ENCODE measurements at regions not wholly inside any gene's neighbourhood (a gene's known extent, or its start where the extent isn't known, plus 50 kb on each side); places are given as distances from the start of the nearest gene placed in this dataset.

DNA sequence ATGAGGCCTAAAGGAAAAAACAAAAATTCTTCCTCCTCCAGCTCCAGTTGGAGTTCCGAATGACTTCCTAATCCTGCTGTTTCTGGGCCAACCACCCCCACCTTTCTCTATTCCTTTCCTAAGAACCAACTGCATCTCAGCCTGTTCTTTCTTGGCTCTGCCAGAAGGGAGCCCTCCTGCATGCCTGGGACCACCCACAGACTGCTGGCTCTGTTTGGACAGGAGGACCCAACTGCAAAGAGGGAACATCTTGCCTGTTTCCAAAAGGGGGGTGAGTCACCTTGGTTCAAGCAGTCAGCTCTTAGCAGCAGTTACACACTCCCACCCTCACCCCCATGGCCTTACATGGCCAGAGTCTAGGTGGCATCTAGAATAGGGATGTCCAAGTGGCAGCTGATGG is 116.0 kb upstream of the PRICKLE2 start:
- FAIRE-seq (no peak), DNase-seq (ENCODE audit: low spot score) (no peak), ATAC-seq (no peak)
- H2AFZ ChIP-seq (ENCODE audit: low read length): no peak overlapping the region
- no peak overlapping the region for H3K9ac ChIP-seq (ENCODE audit: insufficient read depth, low read depth, low read length)
- no peaks in the 10 kb centered on the region for H3K9me3 ChIP-seq (ENCODE audit: low read length)
- no peak overlapping the region for H3K4me3 ChIP-seq (replicated peaks in 1 of 3; ENCODE audit: insufficient read depth in 1 of 3, low read depth in 2 of 3, low read length in 3 of 3)
- H3K79me2 ChIP-seq (ENCODE audit: insufficient read depth, low read length): no peaks in the 10 kb centered on the region
- no peak overlapping the region for H3K4me2 ChIP-seq (ENCODE audit: low read depth, low read length)
- TF ChIP-seq TRIM24 (CRISPR knock-in tag; IDR thresholded peaks at IDR 0.05) (no peak), ZNF335 (CRISPR knock-in tag; IDR thresholded peaks at IDR 0.05) (no peak), SRF (IDR thresholded peaks at IDR 0.05; ENCODE audit: low read depth, low read length) (no peak), TMF1 (CRISPR knock-in tag; IDR thresholded peaks at IDR 0.05; ENCODE audit: low read depth) (no peak), TBL1XR1 (IDR thresholded peaks at IDR 0.05; ENCODE audit: borderline replicate concordance, low read length, partially characterized antibody) (no peak), RORA (CRISPR knock-in tag; IDR thresholded peaks at IDR 0.05) (no peak), ZSCAN9 (CRISPR knock-in tag; IDR thresholded peaks at IDR 0.05; ENCODE audit: borderline replicate concordance) (no peak), ZNF556 (CRISPR knock-in tag; IDR thresholded peaks at IDR 0.05; ENCODE audit: borderline replicate concordance) (no peak), ZFP36 (IDR thresholded peaks at IDR 0.05; ENCODE audit: borderline replicate concordance, low read depth, low read length, partially characterized antibody) (no peak), E2F2 (CRISPR knock-in tag; IDR thresholded peaks at IDR 0.05; ENCODE audit: borderline replicate concordance) (no peak), ZNF747 (CRISPR knock-in tag; IDR thresholded peaks at IDR 0.05; ENCODE audit: borderline replicate concordance) (no peak), MLLT10 (CRISPR knock-in tag; IDR thresholded peaks at IDR 0.05) (no peak), ZNF205 (CRISPR knock-in tag; IDR thresholded peaks at IDR 0.05) (no peak), ZIK1 (CRISPR knock-in tag; IDR thresholded peaks at IDR 0.05; ENCODE audit: borderline replicate concordance, low read depth) (no peak), AGO1 (IDR thresholded peaks at IDR 0.05; ENCODE audit: low read depth, low read length, poor library complexity, severe bottlenecking) (no peak), ZNF816 (CRISPR knock-in tag; IDR thresholded peaks at IDR 0.05; ENCODE audit: borderline replicate concordance) (no peak), ARNT2 (CRISPR knock-in tag; IDR thresholded peaks at IDR 0.05; ENCODE audit: low read depth) (no peak), ZNF331 (CRISPR knock-in tag; IDR thresholded peaks at IDR 0.05) (no peak)
- TF ChIP-seq, protein P1, sequence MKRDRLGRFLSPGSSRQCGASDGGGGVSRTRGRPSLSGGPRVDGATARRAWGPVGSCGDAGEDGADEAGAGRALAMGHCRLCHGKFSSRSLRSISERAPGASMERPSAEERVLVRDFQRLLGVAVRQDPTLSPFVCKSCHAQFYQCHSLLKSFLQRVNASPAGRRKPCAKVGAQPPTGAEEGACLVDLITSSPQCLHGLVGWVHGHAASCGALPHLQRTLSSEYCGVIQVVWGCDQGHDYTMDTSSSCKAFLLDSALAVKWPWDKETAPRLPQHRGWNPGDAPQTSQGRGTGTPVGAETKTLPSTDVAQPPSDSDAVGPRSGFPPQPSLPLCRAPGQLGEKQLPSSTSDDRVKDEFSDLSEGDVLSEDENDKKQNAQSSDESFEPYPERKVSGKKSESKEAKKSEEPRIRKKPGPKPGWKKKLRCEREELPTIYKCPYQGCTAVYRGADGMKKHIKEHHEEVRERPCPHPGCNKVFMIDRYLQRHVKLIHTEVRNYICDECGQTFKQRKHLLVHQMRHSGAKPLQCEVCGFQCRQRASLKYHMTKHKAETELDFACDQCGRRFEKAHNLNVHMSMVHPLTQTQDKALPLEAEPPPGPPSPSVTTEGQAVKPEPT (CRISPR knock-in tag; IDR thresholded peaks at IDR 0.05; ENCODE audit: low read depth): no peak
- TF ChIP-seq, protein P2, sequence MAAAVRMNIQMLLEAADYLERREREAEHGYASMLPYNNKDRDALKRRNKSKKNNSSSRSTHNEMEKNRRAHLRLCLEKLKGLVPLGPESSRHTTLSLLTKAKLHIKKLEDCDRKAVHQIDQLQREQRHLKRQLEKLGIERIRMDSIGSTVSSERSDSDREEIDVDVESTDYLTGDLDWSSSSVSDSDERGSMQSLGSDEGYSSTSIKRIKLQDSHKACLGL (CRISPR knock-in tag; IDR thresholded peaks at IDR 0.05): no peak
- no peaks in the 10 kb centered on the region for H3K36me3 ChIP-seq (replicated peaks in 1 of 2; ENCODE audit: control insufficient read depth in 1 of 2, insufficient read depth in 2 of 2, low read length in 2 of 2)
- ChIA-PET POLR2A (no interaction called here), CTCF (ENCODE audit: low intra/inter-chr PET ratio, low total read pairs) (no interaction called here)
- in situ Hi-C loops (cut with HindIII; ENCODE audit: extremely low pct_ligation_motif_present, low pct_unique_long_range_greater_than_20kb): no loop called here
- H3K4me1 ChIP-seq (ENCODE audit: insufficient read depth, low read length): no peaks in the 10 kb centered on the region
- intact Hi-C loops (cut with micrococcal nuclease; ENCODE audit: unreplicated experiment): no loop called here
- no peaks in the 10 kb centered on the region; a peak in 1 of 5 replicates for H3K27me3 ChIP-seq (ENCODE audit: control insufficient read depth in 1 of 2, insufficient read depth in 2 of 2, low read length in 2 of 2)
- no peaks in the 10 kb centered on the region for H4K20me1 ChIP-seq (ENCODE audit: insufficient read depth, low read length)
- BruUV-seq (replicated peaks): no TSS peak
- no peak overlapping the region for H3K27ac ChIP-seq (ENCODE audit: extremely low read length, insufficient read depth, low read length)
- WGBS (ENCODE audit: low lambda C conversion rate): 23% methylated on average over 1 of the region's 1 CpG

All from HepG2 (cell line).